ENCODE measurements at regions not wholly inside any gene's neighbourhood (a gene's known extent, or its start where the extent isn't known, plus 50 kb on each side); places are given as distances from the start of the nearest gene placed in this dataset.
A peak's percentile ranks its signal among the peaks of the same experiment; 100 is the strongest.

GRCh38 chr13:71935166-71935840 is 68.3 kb upstream of the DACH1 start:
- DNase-seq: no peak

DNA sequence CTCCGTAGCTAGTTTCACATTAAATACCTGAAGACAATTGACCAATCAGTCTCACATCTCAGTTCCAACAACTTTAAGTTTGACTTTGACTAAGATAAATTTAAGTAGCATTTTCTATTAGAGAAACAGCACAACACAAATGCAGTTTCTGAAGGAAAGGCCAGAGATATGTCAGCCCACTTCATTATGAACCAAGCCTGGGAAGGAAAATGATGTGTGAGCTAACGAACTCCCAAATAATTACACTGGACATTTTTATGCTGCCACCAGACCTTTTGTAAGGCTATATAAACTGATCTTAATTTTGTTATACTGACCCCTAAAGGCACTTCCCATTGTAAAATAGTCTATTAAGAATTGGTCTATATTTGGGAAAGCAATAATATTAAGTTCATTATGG is 57.9 kb upstream of the DACH1 start:
- DNase-seq: no peak

- DNase-seq: peak; percentile 23
Observed at GRCh38 chr13:71922194-71922593, 55.2 kb upstream of the DACH1 start.

Data from NCI-H2171 treated with DMSO at 0.1 percent for 48 hours (cell line).